ENCODE measurements at regions not wholly inside any gene's neighbourhood (a gene's known extent, or its start where the extent isn't known, plus 50 kb on each side); places are given as distances from the start of the nearest gene placed in this dataset.

GRCh38 chr5:136682986-136683385, 317.6 kb upstream of the TRPC7 start:
- DNase-seq, result no peak

GRCh38 chr5:136679233-136679632, 313.9 kb upstream of the TRPC7 start:
- DNase-seq, result no peak

- no peak for DNase-seq
Observed at GRCh38 chr5:136677217-136677616, 311.9 kb upstream of the TRPC7 start.

GRCh38 chr5:136676685-136677084, 311.3 kb upstream of the TRPC7 start:
- DNase-seq, result no peak

- no peak for DNase-seq
Observed at GRCh38 chr5:136675769-136676168, 310.4 kb upstream of the TRPC7 start.

GRCh38 chr5:136674178-136674577, 308.8 kb upstream of the TRPC7 start:
- no peak for DNase-seq

- DNase-seq, result no peak
Observed at GRCh38 chr5:136667789-136668188, 302.4 kb upstream of the TRPC7 start.

GRCh38 chr5:136666970-136667620, 301.8 kb upstream of the TRPC7 start:
- DNase-seq, result no peak

- DNase-seq, result no peak
Observed at GRCh38 chr5:136665331-136665730, 300.0 kb upstream of the TRPC7 start.

- DNase-seq, result no peak
Observed at GRCh38 chr5:136661026-136661425, 295.7 kb upstream of the TRPC7 start.

GRCh38 chr5:136656811-136657210, 291.5 kb upstream of the TRPC7 start:
- DNase-seq, result no peak

- no peak for DNase-seq
Observed at GRCh38 chr5:136655468-136655867, 290.1 kb upstream of the TRPC7 start.

- no peak for DNase-seq
Observed at GRCh38 chr5:136646915-136647314, 281.6 kb upstream of the TRPC7 start.

- no peak for DNase-seq
Observed at GRCh38 chr5:136642976-136643375, 277.6 kb upstream of the TRPC7 start.

GRCh38 chr5:136639616-136640015, 274.3 kb upstream of the TRPC7 start:
- no peak for DNase-seq

- DNase-seq, result no peak
Observed at GRCh38 chr5:136638084-136638483, 272.7 kb upstream of the TRPC7 start.

GRCh38 chr5:136636001-136636400, 270.7 kb upstream of the TRPC7 start:
- no peak for DNase-seq

GRCh38 chr5:136631186-136631585, 265.8 kb upstream of the TRPC7 start:
- DNase-seq, result no peak

- DNase-seq, result no peak
Observed at GRCh38 chr5:136629125-136629792, 263.9 kb upstream of the TRPC7 start.

- DNase-seq, result no peak
Observed at GRCh38 chr5:136626531-136626930, 261.2 kb upstream of the TRPC7 start.

- no peak for DNase-seq
Observed at GRCh38 chr5:136622747-136623146, 257.4 kb upstream of the TRPC7 start.

GRCh38 chr5:136621743-136622142, 256.4 kb upstream of the TRPC7 start:
- DNase-seq, result no peak

GRCh38 chr5:136620621-136621020, 255.3 kb upstream of the TRPC7 start:
- DNase-seq, result no peak

GRCh38 chr5:136620016-136620419, 254.7 kb upstream of the TRPC7 start:
- no peak for DNase-seq

GRCh38 chr5:136619556-136619955, 254.2 kb upstream of the TRPC7 start:
- DNase-seq, result no peak
